NCI-H446 (cell line): ENCODE measurements at regions not wholly inside any gene's neighbourhood (a gene's known extent, or its start where the extent isn't known, plus 50 kb on each side); places are given as distances from the start of the nearest gene placed in this dataset.
"Not testable (repeated sequence)": the region's sequence is repeated elsewhere in the genome, so short reads cannot be mapped to it uniquely, and the experiment has no call there.

Experiments used
- DNase-seq, 2 experiments: peaks; one replicate each; lab custom pipeline; 2025; lab: John Stamatoyannopoulos, UW

DNA sequence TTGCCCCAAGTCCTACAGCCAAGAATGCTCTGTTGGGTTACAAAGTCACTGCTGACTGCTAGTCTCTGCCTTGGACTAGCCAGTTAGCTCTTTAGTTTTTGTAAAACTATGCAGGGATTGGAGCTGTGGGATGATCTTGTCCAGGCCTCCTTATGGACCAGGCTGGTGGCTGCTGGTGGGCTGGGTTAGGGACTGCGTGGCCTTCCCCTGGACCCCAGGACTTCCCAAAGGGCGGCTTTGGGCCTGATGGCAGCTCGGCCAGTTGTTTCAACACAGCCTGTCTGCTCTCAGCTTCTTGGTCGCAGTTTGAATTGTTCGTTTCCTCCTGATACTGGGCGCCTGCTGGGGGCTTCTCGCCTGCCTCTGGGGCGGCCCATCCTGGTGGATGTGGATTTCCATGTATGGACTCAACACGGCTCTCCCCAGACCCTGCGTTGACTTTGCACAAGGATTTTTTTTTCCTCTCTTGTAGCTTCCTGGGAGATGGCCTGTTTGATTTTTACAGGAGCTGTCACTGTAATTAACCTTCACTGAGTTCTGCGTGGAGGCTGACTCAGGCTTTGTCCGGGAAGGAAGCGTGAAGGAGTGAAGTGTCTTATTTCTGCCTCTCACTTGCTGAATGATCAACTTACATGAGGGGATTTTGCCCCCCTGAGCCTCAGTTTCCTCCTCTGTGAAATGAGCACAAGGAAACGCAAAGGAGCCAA lies 91.9 kb upstream of the NEURL1B start:
- no peak for DNase-seq

DNA sequence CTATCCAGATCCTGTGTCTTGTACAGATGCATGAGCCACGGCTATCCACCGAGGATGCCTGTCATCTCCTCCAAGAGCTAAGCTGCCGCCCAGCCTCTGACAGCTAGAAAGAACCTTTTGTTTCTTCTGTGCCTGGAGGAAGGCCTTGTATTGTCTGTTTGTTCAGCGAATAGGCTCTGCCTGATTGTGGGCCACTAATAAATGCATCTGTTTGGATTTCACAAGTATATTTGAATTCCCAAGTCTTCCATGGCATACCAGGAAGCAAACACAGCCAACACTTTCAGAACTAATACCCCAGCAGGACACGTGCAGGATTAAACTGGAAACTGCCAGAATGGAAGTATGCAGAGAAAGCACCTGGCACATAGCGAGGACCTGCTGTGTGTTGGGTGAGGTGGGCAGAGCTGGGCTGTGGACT lies 92.7 kb upstream of the NEURL1B start:
- no peak for DNase-seq

GRCh38 chr5:172546196-172546595 lies 91.9 kb upstream of the SH3PXD2B start:
- DNase-seq: no peak

GRCh38 chr5:172545291-172545801 lies 91.0 kb upstream of the SH3PXD2B start:
- DNase-seq: no peak

- DNase-seq: peak in 1 of 2 experiments; percentile 63
These were observed 90.2 kb upstream of the SH3PXD2B start for GRCh38 chr5:172544371-172545095.

GRCh38 chr5:172543484-172544298 lies 89.4 kb upstream of the SH3PXD2B start:
- no peak for DNase-seq

- DNase-seq: no peak
These were observed 88.4 kb upstream of the SH3PXD2B start for GRCh38 chr5:172542651-172543131.

- DNase-seq: no peak
These were observed 87.4 kb upstream of the SH3PXD2B start for GRCh38 chr5:172541773-172542136.

- no peak for DNase-seq
These were observed 86.9 kb upstream of the SH3PXD2B start for GRCh38 chr5:172541099-172541772.

- no peak for DNase-seq
These were observed 86.0 kb upstream of the SH3PXD2B start for GRCh38 chr5:172540099-172540870.

DNA sequence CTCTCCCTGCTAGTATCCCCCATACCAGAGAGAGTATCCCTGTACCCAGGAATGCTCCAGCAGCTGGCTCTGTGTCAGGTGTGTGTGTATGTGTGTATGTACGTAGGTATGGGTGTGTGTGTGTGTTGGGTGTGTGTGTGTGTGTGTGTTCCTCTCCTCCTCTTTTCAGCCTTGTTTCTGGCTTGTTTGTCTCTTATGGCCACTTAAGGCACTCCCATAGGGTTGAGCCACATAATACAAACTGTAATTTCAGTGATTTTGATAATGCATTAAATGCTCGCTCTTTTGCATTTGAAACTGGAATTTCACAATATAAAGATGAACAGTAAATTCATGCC lies 80.8 kb upstream of the SH3PXD2B start:
- DNase-seq: no peak

DNA sequence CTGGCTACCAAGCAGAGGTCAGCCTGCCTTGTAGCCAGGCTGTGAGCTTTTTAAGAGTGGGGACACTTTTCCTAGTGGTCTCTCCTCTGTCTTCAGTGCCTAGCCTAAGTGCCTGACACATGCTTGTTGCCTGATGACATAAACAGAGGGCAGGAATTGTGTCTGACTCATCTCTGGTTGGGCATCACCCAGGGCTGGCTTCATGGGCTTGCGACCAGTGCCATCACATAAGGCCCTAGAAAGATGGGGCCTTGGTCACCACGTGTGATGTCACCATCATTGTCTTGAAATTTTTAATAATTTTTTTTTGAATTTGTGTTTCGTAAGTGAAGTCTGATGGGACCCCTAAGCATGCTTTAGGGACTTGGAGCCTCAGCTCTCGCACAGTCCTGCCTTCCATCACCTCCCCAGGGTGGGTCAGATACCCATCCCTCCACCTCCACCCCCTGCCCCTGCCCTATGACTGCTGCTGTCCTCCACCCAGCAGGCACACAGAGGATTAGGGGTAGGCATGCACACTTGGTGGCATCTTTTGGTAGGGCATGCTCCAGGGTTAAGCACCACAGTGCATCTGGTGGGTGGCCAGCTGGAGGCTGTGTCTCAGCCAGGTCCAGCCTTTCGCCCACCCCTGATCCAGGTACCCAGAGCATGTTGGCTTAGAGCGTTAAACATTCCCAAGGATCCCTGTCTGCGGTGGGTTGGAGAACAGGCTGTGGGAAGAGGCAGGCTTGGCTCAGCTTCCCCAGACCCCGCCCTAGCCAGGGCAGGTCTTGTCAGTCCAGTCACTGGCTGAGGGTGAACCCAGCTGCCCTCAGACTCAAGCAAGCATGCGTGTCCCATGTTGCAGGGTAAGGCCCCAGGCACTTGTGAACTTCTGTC lies 80.1 kb upstream of the SH3PXD2B start:
- DNase-seq: no peak

- DNase-seq: no peak
These were observed 79.3 kb upstream of the SH3PXD2B start for GRCh38 chr5:172533399-172534228.

GRCh38 chr5:172533058-172533398 lies 78.7 kb upstream of the SH3PXD2B start:
- no peak for DNase-seq

GRCh38 chr5:172532439-172532838 lies 78.1 kb upstream of the SH3PXD2B start:
- DNase-seq: not testable (repeated sequence)

DNA sequence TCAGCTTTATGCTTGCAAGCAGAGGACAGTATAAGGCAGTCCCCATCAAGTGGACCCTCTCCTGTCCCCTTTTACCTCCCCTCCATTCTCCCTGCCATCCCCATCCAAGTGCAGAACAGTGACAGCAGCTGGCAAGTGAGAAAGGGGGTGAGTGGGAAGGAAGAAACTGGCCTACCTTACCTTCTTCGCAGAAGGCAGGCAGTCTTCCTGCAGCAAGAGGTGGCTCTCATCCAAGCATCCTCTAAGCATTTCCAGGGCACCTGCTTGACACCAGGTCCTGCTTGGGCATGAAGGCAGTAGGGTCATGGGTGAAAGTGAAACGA lies 77.3 kb upstream of the SH3PXD2B start:
- no peak for DNase-seq

DNA sequence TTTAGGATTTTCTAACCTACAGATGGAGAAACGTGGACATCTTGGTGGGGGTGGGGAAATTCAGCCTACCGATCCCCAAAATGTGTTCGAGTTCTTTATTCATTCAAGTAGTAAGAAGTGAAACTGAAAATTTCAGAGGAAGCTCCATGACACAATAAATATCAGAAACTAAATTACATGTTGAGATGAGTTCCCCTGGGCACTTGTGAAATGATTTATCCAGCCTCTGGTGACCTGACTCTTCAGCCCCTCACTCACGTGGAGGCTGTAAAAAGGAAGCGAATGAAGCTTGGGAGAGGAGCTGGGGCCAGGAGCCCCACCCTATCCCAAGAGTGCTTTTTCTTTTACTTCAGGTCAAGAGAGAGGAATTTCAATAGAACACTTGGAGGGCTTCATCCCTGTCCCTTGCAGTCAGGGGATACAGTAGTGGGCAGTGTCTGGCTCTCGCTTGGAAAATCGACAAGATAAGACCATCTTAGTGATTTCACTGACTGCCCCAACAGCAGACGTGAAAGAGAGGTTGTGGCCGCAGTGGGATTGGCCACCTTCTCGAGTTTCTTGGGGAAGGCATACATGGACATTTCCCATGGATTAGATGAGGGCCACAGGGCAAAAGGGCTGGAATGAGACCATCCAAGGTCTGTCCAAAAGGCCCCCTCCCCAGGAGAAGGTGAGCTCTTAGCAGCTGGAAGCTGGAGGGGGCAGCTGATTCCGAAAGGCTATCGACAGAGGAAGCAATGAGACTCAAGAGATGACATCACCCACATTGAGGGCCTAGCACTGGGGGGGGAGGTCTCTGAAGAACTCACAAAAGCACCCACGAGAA lies 76.8 kb upstream of the SH3PXD2B start:
- DNase-seq: no peak

GRCh38 chr5:172530406-172530805 lies 76.1 kb upstream of the SH3PXD2B start:
- DNase-seq: no peak

GRCh38 chr5:172529896-172530295 lies 75.6 kb upstream of the SH3PXD2B start:
- DNase-seq: no peak
